NCI-H2081 (cell line): ENCODE measurements at regions not wholly inside any gene's neighbourhood (a gene's known extent, or its start where the extent isn't known, plus 50 kb on each side); places are given as distances from the start of the nearest gene placed in this dataset.

Experiments
- DNase-seq, 2 experiments: peaks; one replicate each; lab custom pipeline; 2025; lab: John Stamatoyannopoulos, UW

- DNase-seq, result no peak
These were observed 475.6 kb upstream of the VRK2 start for GRCh38 chr2:57570961-57571360.

- no peak for DNase-seq
These were observed 470.8 kb upstream of the VRK2 start for GRCh38 chr2:57575700-57576268.

GRCh38 chr2:57576983-57577382 is 469.6 kb upstream of the VRK2 start:
- no peak for DNase-seq

GRCh38 chr2:57597940-57598339 is 448.7 kb upstream of the VRK2 start:
- no peak for DNase-seq

- peak in 1 of 2 experiments; percentile 53 for DNase-seq
These were observed 448.1 kb upstream of the VRK2 start for GRCh38 chr2:57598551-57598950.

- DNase-seq, result no peak
These were observed 443.9 kb upstream of the VRK2 start for GRCh38 chr2:57602733-57603132.

GRCh38 chr2:57614988-57615387 is 431.6 kb upstream of the VRK2 start:
- DNase-seq, result peak in 1 of 2 experiments; percentile 21

GRCh38 chr2:57615855-57616556 is 430.6 kb upstream of the VRK2 start:
- peak in 1 of 2 experiments; percentile 40 for DNase-seq

GRCh38 chr2:57617318-57617717 is 429.3 kb upstream of the VRK2 start:
- DNase-seq, result no peak

- no peak for DNase-seq
These were observed 425.4 kb upstream of the VRK2 start for GRCh38 chr2:57621122-57621663.

GRCh38 chr2:57622009-57622408 is 424.6 kb upstream of the VRK2 start:
- no peak for DNase-seq

- DNase-seq, result no peak
These were observed 390.4 kb upstream of the VRK2 start for GRCh38 chr2:57656198-57656597.

GRCh38 chr2:57669570-57669969 is 377.0 kb upstream of the VRK2 start:
- no peak for DNase-seq

GRCh38 chr2:57674025-57674424 is 372.6 kb upstream of the VRK2 start:
- no peak for DNase-seq

- no peak for DNase-seq
These were observed 371.9 kb upstream of the VRK2 start for GRCh38 chr2:57674743-57675142.

- no peak for DNase-seq
These were observed 369.3 kb upstream of the VRK2 start for GRCh38 chr2:57677296-57677695.

- DNase-seq, result no peak
These were observed 365.0 kb upstream of the VRK2 start for GRCh38 chr2:57681650-57682049.

- no peak for DNase-seq
These were observed 361.6 kb upstream of the VRK2 start for GRCh38 chr2:57685032-57685431.

GRCh38 chr2:57692395-57692794 is 354.2 kb upstream of the VRK2 start:
- no peak for DNase-seq

- no peak for DNase-seq
These were observed 353.4 kb upstream of the VRK2 start for GRCh38 chr2:57693177-57693576.

GRCh38 chr2:57693965-57694364 is 352.6 kb upstream of the VRK2 start:
- DNase-seq, result no peak

- peak; percentile 15 to 44 for DNase-seq
These were observed 350.6 kb upstream of the VRK2 start for GRCh38 chr2:57696016-57696415.

GRCh38 chr2:57698392-57698791 is 348.2 kb upstream of the VRK2 start:
- DNase-seq, result no peak
